WTC11 (cell line): ENCODE measurements at regions not wholly inside any gene's neighbourhood (a gene's known extent, or its start where the extent isn't known, plus 50 kb on each side); places are given as distances from the start of the nearest gene placed in this dataset.

ENCODE experiments used
- ATAC-seq: fragments of 200-7000 bp; cut with Tn5 transposase; 2 replicates; pipeline ENCODE4 v1.10.0; 2021; ENCODE audit warnings: mild to moderate bottlenecking, moderate library complexity
- CTCF ChIA-PET: fragments of 300-600 bp; sonication (Branson Sonifier 250); formaldehyde crosslinking; loops from one replicate; lab custom pipeline; 2021; ENCODE audit warnings: antibody characterized with exemption; lab: Charles Lee
- POLR2A ChIA-PET: fragments of 350-600 bp; sonication (Branson Sonifier 250); formaldehyde crosslinking; loops from one replicate; lab custom pipeline; 2021; ENCODE audit warnings: antibody characterized with exemption; lab: Charles Lee
- DNase-seq: peaks from one replicate; pipeline ENCODE4 v3.0.0; 2021; ENCODE audit warnings: low spot score
- H3K27ac Mint-ChIP-seq: 2 replicates; pipeline ENCODE4 v1.8.0; 2021; ENCODE audit warnings: mixed read lengths
- H3K27me3 Mint-ChIP-seq: 2 replicates; pipeline ENCODE4 v1.8.0; 2021; ENCODE audit warnings: low read depth, mild to moderate bottlenecking, moderate library complexity, mixed read lengths
- H3K36me3 Mint-ChIP-seq: 2 replicates; pipeline ENCODE4 v1.8.0; 2021; ENCODE audit warnings: mixed read lengths
- H3K4me1 Mint-ChIP-seq: 2 replicates; pipeline ENCODE4 v1.8.0; 2022; ENCODE audit warnings: mixed read lengths
- H3K4me3 Mint-ChIP-seq: 2 replicates; pipeline ENCODE4 v1.8.0; 2021; ENCODE audit warnings: mild to moderate bottlenecking, moderate library complexity, mixed read lengths
- H3K9me3 Mint-ChIP-seq: 2 replicates; pipeline ENCODE4 v1.8.0; 2021; ENCODE audit warnings: mixed read lengths
- AR ChIP-seq: fragments of 250-450 bp; sonication (Bioruptor Pico); IDR thresholded peaks from 2 replicates; pipeline ENCODE4 v1.9.0; 2021; ENCODE audit warnings: mild to moderate bottlenecking
- ELF4 ChIP-seq: sonication (generic); formaldehyde crosslinking; IDR thresholded peaks from 2 replicates; pipeline ENCODE4 v1.8.1; 2022; ENCODE audit warnings: low read depth, mild to moderate bottlenecking, moderate library complexity, missing genetic modification reagents
- ESRRA ChIP-seq: sonication (generic); formaldehyde crosslinking; IDR thresholded peaks from 2 replicates; pipeline ENCODE4 v1.8.1; 2022; ENCODE audit warnings: mild to moderate bottlenecking, missing genetic modification reagents, borderline replicate concordance
- ETV6 ChIP-seq: sonication (generic); formaldehyde crosslinking; IDR thresholded peaks from 2 replicates; pipeline ENCODE4 v1.8.1; 2022; ENCODE audit warnings: mild to moderate bottlenecking, missing genetic modification reagents
- FOXP1 ChIP-seq: sonication (generic); formaldehyde crosslinking; IDR thresholded peaks from 2 replicates; pipeline ENCODE4 v1.8.0; 2022; ENCODE audit warnings: missing genetic modification reagents, mild to moderate bottlenecking, moderate library complexity, borderline replicate concordance
- FOXP4 ChIP-seq: sonication (generic); formaldehyde crosslinking; IDR thresholded peaks from 2 replicates; pipeline ENCODE4 v1.8.0; 2022; ENCODE audit warnings: mild to moderate bottlenecking, missing genetic modification reagents
- GABPB1 ChIP-seq: sonication (generic); formaldehyde crosslinking; IDR thresholded peaks from 2 replicates; pipeline ENCODE4 v1.8.1; 2023; ENCODE audit warnings: mild to moderate bottlenecking, missing genetic modification reagents
- HMGA2 ChIP-seq: fragments of 250-450 bp; sonication (Bioruptor Pico); IDR thresholded peaks from 2 replicates; pipeline ENCODE4 v1.4.0; 2021; ENCODE audit warnings: mild to moderate bottlenecking, moderate library complexity
- IRF2 ChIP-seq: sonication (generic); formaldehyde crosslinking; IDR thresholded peaks from 2 replicates; pipeline ENCODE4 v1.8.0; 2022; ENCODE audit warnings: low read depth, missing genetic modification reagents, borderline replicate concordance
- MYBL2 ChIP-seq: sonication (generic); formaldehyde crosslinking; IDR thresholded peaks from 2 replicates; pipeline ENCODE4 v1.8.1; 2023; ENCODE audit warnings: mild to moderate bottlenecking, moderate library complexity, missing genetic modification reagents
- OVOL2 ChIP-seq: fragments of 250-450 bp; sonication (Bioruptor Pico); IDR thresholded peaks from 2 replicates; pipeline ENCODE4 v1.9.0; 2021; ENCODE audit warnings: mild to moderate bottlenecking, borderline replicate concordance
- PRDM15 ChIP-seq: sonication (generic); formaldehyde crosslinking; IDR thresholded peaks from 2 replicates; pipeline ENCODE4 v1.8.0; 2022; ENCODE audit warnings: missing genetic modification reagents
- PRRX2 ChIP-seq: fragments of 250-450 bp; sonication (Bioruptor Pico); IDR thresholded peaks from 2 replicates; pipeline ENCODE4 v1.8.0; 2021; ENCODE audit warnings: mild to moderate bottlenecking
- RELA ChIP-seq: sonication (generic); formaldehyde crosslinking; IDR thresholded peaks from 2 replicates; pipeline ENCODE4 v1.8.1; 2022; ENCODE audit warnings: missing genetic modification reagents, mild to moderate bottlenecking, borderline replicate concordance
- SMAD4 ChIP-seq: sonication (generic); formaldehyde crosslinking; IDR thresholded peaks from 2 replicates; pipeline ENCODE4 v1.8.0; 2022; ENCODE audit warnings: mild to moderate bottlenecking, missing genetic modification reagents
- ZNF317 ChIP-seq: sonication (generic); formaldehyde crosslinking; IDR thresholded peaks from 2 replicates; pipeline ENCODE4 v1.8.1; 2023; ENCODE audit warnings: low read depth, mild to moderate bottlenecking, moderate library complexity, missing genetic modification reagents, borderline replicate concordance
- TF ChIP-seq, protein P1 (sequence below): fragments of 200-600 bp; IDR thresholded peaks from 2 replicates; pipeline ENCODE4 v1.8.0; 2022; ENCODE audit warnings: antibody characterized with exemption
- TF ChIP-seq, protein P2 (sequence below): fragments of 250-450 bp; sonication (Bioruptor Pico); IDR thresholded peaks from 2 replicates; pipeline ENCODE4 v1.9.0; 2021; ENCODE audit warnings: mild to moderate bottlenecking, borderline replicate concordance
- TF ChIP-seq, protein P3 (sequence below): sonication (generic); formaldehyde crosslinking; IDR thresholded peaks from 2 replicates; pipeline ENCODE4 v1.8.0; 2023; ENCODE audit warnings: missing genetic modification reagents

DNA sequence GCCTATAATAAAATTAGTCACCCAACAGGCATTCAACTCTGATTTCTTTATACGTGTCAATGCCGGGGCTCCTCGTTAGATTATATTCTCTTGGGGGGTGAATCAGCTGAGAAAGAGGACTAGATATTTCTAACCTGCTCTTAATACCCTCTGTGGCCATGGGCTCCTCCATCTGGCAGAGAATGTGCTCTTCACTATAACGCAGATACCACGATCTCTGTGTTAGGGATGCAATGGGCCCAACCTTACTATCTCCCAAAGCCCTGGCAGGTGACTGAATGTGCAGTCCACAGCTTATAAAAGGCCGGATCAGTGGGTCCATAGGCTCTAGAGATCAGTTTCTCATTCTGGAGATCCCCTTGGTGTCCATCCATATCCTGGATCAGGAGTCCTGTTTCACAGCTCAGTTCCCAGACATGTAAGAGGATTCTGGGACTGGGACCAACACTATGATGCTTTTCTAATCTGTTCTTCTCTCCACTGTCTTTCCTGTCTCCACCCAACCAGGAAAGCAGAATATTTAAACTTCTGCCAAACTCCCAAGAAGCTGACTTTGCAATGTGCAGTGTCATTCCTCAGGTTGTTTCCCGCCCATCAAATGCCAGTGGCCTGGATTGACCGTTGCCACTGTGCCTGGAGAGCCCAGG, 71.4 kb upstream of the CELF4 start:
- TF ChIP-seq, protein P1, sequence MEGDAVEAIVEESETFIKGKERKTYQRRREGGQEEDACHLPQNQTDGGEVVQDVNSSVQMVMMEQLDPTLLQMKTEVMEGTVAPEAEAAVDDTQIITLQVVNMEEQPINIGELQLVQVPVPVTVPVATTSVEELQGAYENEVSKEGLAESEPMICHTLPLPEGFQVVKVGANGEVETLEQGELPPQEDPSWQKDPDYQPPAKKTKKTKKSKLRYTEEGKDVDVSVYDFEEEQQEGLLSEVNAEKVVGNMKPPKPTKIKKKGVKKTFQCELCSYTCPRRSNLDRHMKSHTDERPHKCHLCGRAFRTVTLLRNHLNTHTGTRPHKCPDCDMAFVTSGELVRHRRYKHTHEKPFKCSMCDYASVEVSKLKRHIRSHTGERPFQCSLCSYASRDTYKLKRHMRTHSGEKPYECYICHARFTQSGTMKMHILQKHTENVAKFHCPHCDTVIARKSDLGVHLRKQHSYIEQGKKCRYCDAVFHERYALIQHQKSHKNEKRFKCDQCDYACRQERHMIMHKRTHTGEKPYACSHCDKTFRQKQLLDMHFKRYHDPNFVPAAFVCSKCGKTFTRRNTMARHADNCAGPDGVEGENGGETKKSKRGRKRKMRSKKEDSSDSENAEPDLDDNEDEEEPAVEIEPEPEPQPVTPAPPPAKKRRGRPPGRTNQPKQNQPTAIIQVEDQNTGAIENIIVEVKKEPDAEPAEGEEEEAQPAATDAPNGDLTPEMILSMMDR, result no peak
- TF ChIP-seq IRF2 (CRISPR knock-in tag), result no peak
- TF ChIP-seq RELA (CRISPR knock-in tag), result no peak
- no peak for TF ChIP-seq FOXP4 (CRISPR knock-in tag)
- TF ChIP-seq SMAD4 (CRISPR knock-in tag), result no peak
- TF ChIP-seq MYBL2 (CRISPR knock-in tag), result no peak
- TF ChIP-seq ELF4 (CRISPR knock-in tag), result no peak
- TF ChIP-seq PRDM15, result no peak
- TF ChIP-seq, protein P2, sequence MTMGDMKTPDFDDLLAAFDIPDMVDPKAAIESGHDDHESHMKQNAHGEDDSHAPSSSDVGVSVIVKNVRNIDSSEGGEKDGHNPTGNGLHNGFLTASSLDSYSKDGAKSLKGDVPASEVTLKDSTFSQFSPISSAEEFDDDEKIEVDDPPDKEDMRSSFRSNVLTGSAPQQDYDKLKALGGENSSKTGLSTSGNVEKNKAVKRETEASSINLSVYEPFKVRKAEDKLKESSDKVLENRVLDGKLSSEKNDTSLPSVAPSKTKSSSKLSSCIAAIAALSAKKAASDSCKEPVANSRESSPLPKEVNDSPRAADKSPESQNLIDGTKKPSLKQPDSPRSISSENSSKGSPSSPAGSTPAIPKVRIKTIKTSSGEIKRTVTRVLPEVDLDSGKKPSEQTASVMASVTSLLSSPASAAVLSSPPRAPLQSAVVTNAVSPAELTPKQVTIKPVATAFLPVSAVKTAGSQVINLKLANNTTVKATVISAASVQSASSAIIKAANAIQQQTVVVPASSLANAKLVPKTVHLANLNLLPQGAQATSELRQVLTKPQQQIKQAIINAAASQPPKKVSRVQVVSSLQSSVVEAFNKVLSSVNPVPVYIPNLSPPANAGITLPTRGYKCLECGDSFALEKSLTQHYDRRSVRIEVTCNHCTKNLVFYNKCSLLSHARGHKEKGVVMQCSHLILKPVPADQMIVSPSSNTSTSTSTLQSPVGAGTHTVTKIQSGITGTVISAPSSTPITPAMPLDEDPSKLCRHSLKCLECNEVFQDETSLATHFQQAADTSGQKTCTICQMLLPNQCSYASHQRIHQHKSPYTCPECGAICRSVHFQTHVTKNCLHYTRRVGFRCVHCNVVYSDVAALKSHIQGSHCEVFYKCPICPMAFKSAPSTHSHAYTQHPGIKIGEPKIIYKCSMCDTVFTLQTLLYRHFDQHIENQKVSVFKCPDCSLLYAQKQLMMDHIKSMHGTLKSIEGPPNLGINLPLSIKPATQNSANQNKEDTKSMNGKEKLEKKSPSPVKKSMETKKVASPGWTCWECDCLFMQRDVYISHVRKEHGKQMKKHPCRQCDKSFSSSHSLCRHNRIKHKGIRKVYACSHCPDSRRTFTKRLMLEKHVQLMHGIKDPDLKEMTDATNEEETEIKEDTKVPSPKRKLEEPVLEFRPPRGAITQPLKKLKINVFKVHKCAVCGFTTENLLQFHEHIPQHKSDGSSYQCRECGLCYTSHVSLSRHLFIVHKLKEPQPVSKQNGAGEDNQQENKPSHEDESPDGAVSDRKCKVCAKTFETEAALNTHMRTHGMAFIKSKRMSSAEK, result no peak
- TF ChIP-seq, protein P3, sequence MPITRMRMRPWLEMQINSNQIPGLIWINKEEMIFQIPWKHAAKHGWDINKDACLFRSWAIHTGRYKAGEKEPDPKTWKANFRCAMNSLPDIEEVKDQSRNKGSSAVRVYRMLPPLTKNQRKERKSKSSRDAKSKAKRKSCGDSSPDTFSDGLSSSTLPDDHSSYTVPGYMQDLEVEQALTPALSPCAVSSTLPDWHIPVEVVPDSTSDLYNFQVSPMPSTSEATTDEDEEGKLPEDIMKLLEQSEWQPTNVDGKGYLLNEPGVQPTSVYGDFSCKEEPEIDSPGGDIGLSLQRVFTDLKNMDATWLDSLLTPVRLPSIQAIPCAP (CRISPR knock-in tag), result no peak
- no peak for TF ChIP-seq PRRX2 (CRISPR knock-in tag)
- no peak for TF ChIP-seq FOXP1
- TF ChIP-seq OVOL2 (CRISPR knock-in tag), result no peak
- TF ChIP-seq ETV6, result no peak
- no peak for TF ChIP-seq ZNF317 (CRISPR knock-in tag)
- no peak for TF ChIP-seq AR (CRISPR knock-in tag)
- TF ChIP-seq ESRRA (CRISPR knock-in tag), result no peak
- TF ChIP-seq GABPB1 (CRISPR knock-in tag), result no peak
- TF ChIP-seq HMGA2 (CRISPR knock-in tag), result no peak
- DNase-seq (no peak), ATAC-seq (no peak)
- CTCF ChIA-PET, result no interaction called here
- Mint-ChIP-seq H3K9me3 (no peaks in the 10 kb centered on the region), H3K27me3 (peaks cover 8% of the 10 kb centered on the region), H3K4me3 (no peak overlapping the region), H3K27ac (no peak overlapping the region), H3K36me3 (no peaks in the 10 kb centered on the region), H3K4me1 (peaks cover 23% of the 10 kb centered on the region)
- POLR2A ChIA-PET, result no interaction called here
